ENCODE measurements at regions not wholly inside any gene's neighbourhood (a gene's known extent, or its start where the extent isn't known, plus 50 kb on each side); places are given as distances from the start of the nearest gene placed in this dataset.

GRCh38 chr5:156020647-156021046 is 306.3 kb upstream of the SGCD start (continued):
- TF ChIP-seq MTA2 (IDR thresholded peaks at IDR 0.05; ENCODE audit: low read depth) (no peak), KLF13 (tag; IDR thresholded peaks at IDR 0.05; ENCODE audit: borderline replicate concordance, low read depth) (no peak), NR1H2 (CRISPR knock-in tag; IDR thresholded peaks at IDR 0.05) (no peak), CCNT2 (IDR thresholded peaks at IDR 0.05; ENCODE audit: borderline replicate concordance, extremely low read depth, insufficient read length, low read depth, low read length) (no peak), ZNF175 (CRISPR knock-in tag; IDR thresholded peaks at IDR 0.05; ENCODE audit: low read depth) (no peak), BMI1 (IDR thresholded peaks at IDR 0.05; ENCODE audit: low read length) (no peak), ILK (tag; IDR thresholded peaks at IDR 0.05; ENCODE audit: borderline replicate concordance, low read depth) (no peak), ZNF695 (CRISPR knock-in tag; IDR thresholded peaks at IDR 0.05) (no peak)

GRCh38 chr5:156021866-156022265 is 305.1 kb upstream of the SGCD start:
- intact Hi-C loops (cut with micrococcal nuclease) (no loop called here), in situ Hi-C loops (cut with MboI) (no loop called here)
- H3K27me3 ChIP-seq (ENCODE audit: control insufficient read depth in 2 of 2, insufficient read depth in 2 of 2, low read length in 2 of 2) = no peaks in the 10 kb centered on the region
- POLR2A ChIA-PET = no interaction called here
- no peak overlapping the region for H3K4me3 ChIP-seq
- 0% methylated on average over 1 of the region's 1 CpG for WGBS (ENCODE audit: insufficient coverage, low coverage, missing lambda C conversion rate)
- H3K36me3 ChIP-seq (ENCODE audit: control insufficient read depth, insufficient read depth, low read length) = no peaks in the 10 kb centered on the region
- H2AFZ ChIP-seq (ENCODE audit: low read depth, low read length) = no peak overlapping the region
- TF ChIP-seq ZEB2 (IDR thresholded peaks at IDR 0.05) (no peak), FOXA1 (IDR thresholded peaks at IDR 0.05; ENCODE audit: borderline replicate concordance) (no peak), JUND (IDR thresholded peaks at IDR 0.05; ENCODE audit: borderline replicate concordance, low read depth, low read length) (no peak), JUND (tag; IDR thresholded peaks at IDR 0.05; ENCODE audit: borderline replicate concordance, low read depth, low read length) (no peak), KDM5B (IDR thresholded peaks at IDR 0.05; ENCODE audit: insufficient replicate concordance, low read depth, low read length) (no peak), E2F1 (CRISPR knock-in tag; IDR thresholded peaks at IDR 0.05) (no peak), ETS2 (tag; IDR thresholded peaks at IDR 0.05; ENCODE audit: borderline replicate concordance, poor library complexity, severe bottlenecking) (no peak), NR2F6 (CRISPR knock-in tag; IDR thresholded peaks at IDR 0.05) (no peak), ZBTB1 (CRISPR knock-in tag; IDR thresholded peaks at IDR 0.05; ENCODE audit: borderline replicate concordance, low read depth) (no peak), SNRNP70 (optimal IDR thresholded peaks at IDR 0.05; ENCODE audit: low read depth, low read length) (no peak), NFRKB (IDR thresholded peaks at IDR 0.05; ENCODE audit: low read depth) (no peak), CREB3L1 (IDR thresholded peaks at IDR 0.05; ENCODE audit: borderline replicate concordance, low read depth) (no peak), ZNF699 (CRISPR knock-in tag; IDR thresholded peaks at IDR 0.05; ENCODE audit: insufficient replicate concordance) (no peak), NR2C1 (IDR thresholded peaks at IDR 0.05) (no peak), NR2C1 (tag; IDR thresholded peaks at IDR 0.05) (no peak)
- no peaks in the 10 kb centered on the region for H4K20me1 ChIP-seq (replicated peaks; ENCODE audit: control insufficient read depth, insufficient read depth, low read length)
- H3K9ac ChIP-seq (ENCODE audit: insufficient read depth in 1 of 2, low read depth in 2 of 2, low read length in 2 of 2) = no peak overlapping the region
- no peak overlapping the region for H3K4me2 ChIP-seq (ENCODE audit: insufficient read depth, low read length)
- no peak overlapping the region for H3K27ac ChIP-seq (ENCODE audit: extremely low read depth, low read depth, low read length)
- H3K4me1 ChIP-seq (replicated peaks in 1 of 2; ENCODE audit: control insufficient read depth in 2 of 2, insufficient read depth in 2 of 2, low read length in 2 of 2) = no peaks in the 10 kb centered on the region
- no peak for FAIRE-seq
- no peaks in the 10 kb centered on the region for H3K9me1 ChIP-seq (ENCODE audit: control insufficient read depth, insufficient read depth, low read length)
- DNase-seq (ENCODE audit: extremely low read depth in 1 of 4, low spot score in 3 of 4) = no peak
- CTCF ChIA-PET (ENCODE audit: low intra/inter-chr PET ratio) = no interaction called here
- no peak for ATAC-seq
- H3K79me2 ChIP-seq (ENCODE audit: control insufficient read depth, insufficient read depth, low read length) = no peaks in the 10 kb centered on the region
- BruUV-seq (replicated peaks) = no TSS peak
- H3K9me3 ChIP-seq (replicated peaks; ENCODE audit: control insufficient read depth, insufficient read depth, low read depth, low read length) = no peaks in the 10 kb centered on the region
